HEK293 (cell line): ENCODE measurements at regions not wholly inside any gene's neighbourhood (a gene's known extent, or its start where the extent isn't known, plus 50 kb on each side); places are given as distances from the start of the nearest gene placed in this dataset.

Experiments used
- CTCF ChIA-PET: fragments of 350-600 bp; formaldehyde crosslinking; extraction: SDS; loops from one replicate; lab custom pipeline; 2021; ENCODE audit warnings: antibody characterized with exemption; lab: Yijun Ruan, JAX
- POLR2A ChIA-PET: fragments of 300-600 bp; formaldehyde crosslinking; extraction: SDS; loops from one replicate; lab custom pipeline; 2020; ENCODE audit warnings: antibody characterized with exemption, inconsistent platforms; lab: Yijun Ruan, JAX
- H3K27ac ChIP-seq: fragments of 200-500 bp; sonication (Bioruptor generic); 2 replicates; pipeline ENCODE4 v1.5.1; 2014; ENCODE audit warnings: low read depth, low read length, control low read depth, inconsistent platforms; ENCODE audit errors: extremely low read depth
- H3K36me3 ChIP-seq, 2 experiments: fragments of 200-500 bp in 1 of 2; sonication (Bioruptor generic) in 1 of 2; 1 replicate in 1 of 2; 2 replicates in 1 of 2; pipeline ENCODE4 v1.5.1; 2014 to 2017; ENCODE audit warnings: inconsistent platforms in 2 of 2, low read length in 2 of 2; ENCODE audit not compliant: control insufficient read depth in 2 of 2, insufficient read depth in 1 of 2
- H3K4me1 ChIP-seq: fragments of 200-500 bp; sonication (Bioruptor generic); 2 replicates; pipeline ENCODE4 v1.5.1; 2014; ENCODE audit warnings: mild to moderate bottlenecking, low read length, inconsistent platforms; ENCODE audit not compliant: control insufficient read depth, insufficient read depth
- H3K4me3 ChIP-seq: 2 replicates; pipeline ENCODE4 v1.5.1; 2011; ENCODE audit warnings: low read depth, mild to moderate bottlenecking, control low read depth, low read length, moderate library complexity
- H3K9me3 ChIP-seq: fragments of 200-500 bp; sonication (Bioruptor generic); 2 replicates; pipeline ENCODE4 v1.5.1; 2014; ENCODE audit warnings: low read depth, low read length, inconsistent platforms; ENCODE audit not compliant: control insufficient read depth, insufficient read depth
- GLI2 ChIP-seq: fragments of 450-650 bp; formaldehyde crosslinking; IDR thresholded peaks from 2 replicates; pipeline ENCODE4; 2017; ENCODE audit warnings: missing biosample characterization, missing genetic modification characterization, low read depth, borderline replicate concordance
- GLIS1 ChIP-seq: fragments of 450-650 bp; formaldehyde crosslinking; IDR thresholded peaks from 2 replicates; pipeline ENCODE4 v1.5.1; 2016; ENCODE audit warnings: missing biosample characterization, missing genetic modification characterization
- IKZF3 ChIP-seq: fragments of 450-650 bp; IDR thresholded peaks from 2 replicates; pipeline ENCODE4 v1.5.0; 2018; ENCODE audit warnings: missing biosample characterization, mild to moderate bottlenecking, missing genetic modification characterization, moderate library complexity
- OVOL3 ChIP-seq: fragments of 450-650 bp; formaldehyde crosslinking; IDR thresholded peaks from 2 replicates; pipeline ENCODE4 v1.5.1; 2016; ENCODE audit warnings: missing biosample characterization, missing genetic modification characterization
- SCRT1 ChIP-seq: fragments of 450-650 bp; formaldehyde crosslinking; IDR thresholded peaks from 2 replicates; pipeline ENCODE4 v1.5.1; 2016; ENCODE audit warnings: missing biosample characterization, missing genetic modification characterization, borderline replicate concordance
- ZBTB48 ChIP-seq: fragments of 450-650 bp; formaldehyde crosslinking; IDR thresholded peaks from 2 replicates; pipeline ENCODE4 v1.5.1; 2016; ENCODE audit warnings: missing biosample characterization, missing genetic modification characterization
- ZFP37 ChIP-seq: fragments of 450-650 bp; formaldehyde crosslinking; IDR thresholded peaks from 2 replicates; pipeline ENCODE4 v1.5.1; 2016; ENCODE audit warnings: missing biosample characterization, missing genetic modification characterization
- ZNF138 ChIP-seq: fragments of 450-650 bp; formaldehyde crosslinking; IDR thresholded peaks from 2 replicates; pipeline ENCODE4 v1.5.1; 2016; ENCODE audit warnings: missing biosample characterization, missing genetic modification characterization, borderline replicate concordance
- ZNF146 ChIP-seq: fragments of 450-650 bp; formaldehyde crosslinking; IDR thresholded peaks from 2 replicates; pipeline ENCODE4 v1.5.1; 2016; ENCODE audit warnings: missing biosample characterization, missing genetic modification characterization
- ZNF311 ChIP-seq: fragments of 450-650 bp; formaldehyde crosslinking; IDR thresholded peaks from 2 replicates; pipeline ENCODE4 v1.5.1; 2017; ENCODE audit warnings: missing biosample characterization, missing genetic modification characterization, borderline replicate concordance
- ZNF394 ChIP-seq: fragments of 450-650 bp; formaldehyde crosslinking; IDR thresholded peaks from 2 replicates; pipeline ENCODE4 v1.5.1; 2016; ENCODE audit warnings: missing biosample characterization, missing genetic modification characterization, mild to moderate bottlenecking, moderate library complexity, borderline replicate concordance
- ZNF510 ChIP-seq: fragments of 450-650 bp; formaldehyde crosslinking; IDR thresholded peaks from 2 replicates; pipeline ENCODE4 v1.5.1; 2018; ENCODE audit warnings: mild to moderate bottlenecking, missing genetic modification characterization, missing biosample characterization; ENCODE audit not compliant: insufficient replicate concordance
- ZNF521 ChIP-seq: fragments of 450-650 bp; formaldehyde crosslinking; IDR thresholded peaks from 2 replicates; pipeline ENCODE4 v1.5.1; 2017; ENCODE audit warnings: missing biosample characterization, mild to moderate bottlenecking, missing genetic modification characterization
- ZNF555 ChIP-seq: fragments of 450-650 bp; formaldehyde crosslinking; conservative IDR thresholded peaks from 2 replicates; pipeline ENCODE4 v1.5.1; 2017; ENCODE audit warnings: missing biosample characterization, mild to moderate bottlenecking, missing genetic modification characterization, inconsistent platforms
- ZNF560 ChIP-seq: fragments of 450-650 bp; formaldehyde crosslinking; IDR thresholded peaks from 2 replicates; pipeline ENCODE4 v1.5.1; 2017; ENCODE audit warnings: missing biosample characterization, missing genetic modification characterization, borderline replicate concordance
- ZNF571 ChIP-seq: fragments of 450-650 bp; formaldehyde crosslinking; IDR thresholded peaks from 2 replicates; pipeline ENCODE4 v1.5.0; 2017; ENCODE audit warnings: missing biosample characterization, missing genetic modification characterization
- ZNF585B ChIP-seq: fragments of 450-650 bp; formaldehyde crosslinking; IDR thresholded peaks from 2 replicates; pipeline ENCODE4 v1.5.1; 2016; ENCODE audit warnings: missing biosample characterization, missing genetic modification characterization
- ZNF768 ChIP-seq: fragments of 450-650 bp; formaldehyde crosslinking; IDR thresholded peaks from 2 replicates; pipeline ENCODE4 v1.5.1; 2018; ENCODE audit warnings: missing biosample characterization, mild to moderate bottlenecking, missing genetic modification characterization
- TF ChIP-seq, protein P1 (sequence below): fragments of 450-650 bp; formaldehyde crosslinking; conservative IDR thresholded peaks from 2 replicates; pipeline ENCODE4 v1.5.1; 2016; ENCODE audit warnings: low read depth, missing biosample characterization, missing genetic modification characterization
- TF ChIP-seq, protein P2 (sequence below): fragments of 450-650 bp; formaldehyde crosslinking; IDR thresholded peaks from 2 replicates; pipeline ENCODE4 v1.5.1; 2016; ENCODE audit warnings: missing biosample characterization, missing genetic modification characterization
- TF ChIP-seq, protein P3 (sequence below): fragments of 450-650 bp; formaldehyde crosslinking; IDR thresholded peaks from 2 replicates; pipeline ENCODE4 v1.5.1; 2016; ENCODE audit warnings: missing biosample characterization, missing genetic modification characterization, borderline replicate concordance
- TF ChIP-seq, protein P4 (sequence below): fragments of 450-650 bp; formaldehyde crosslinking; IDR thresholded peaks from 2 replicates; pipeline ENCODE4 v1.5.1; 2016; ENCODE audit warnings: missing biosample characterization, missing genetic modification characterization

DNA sequence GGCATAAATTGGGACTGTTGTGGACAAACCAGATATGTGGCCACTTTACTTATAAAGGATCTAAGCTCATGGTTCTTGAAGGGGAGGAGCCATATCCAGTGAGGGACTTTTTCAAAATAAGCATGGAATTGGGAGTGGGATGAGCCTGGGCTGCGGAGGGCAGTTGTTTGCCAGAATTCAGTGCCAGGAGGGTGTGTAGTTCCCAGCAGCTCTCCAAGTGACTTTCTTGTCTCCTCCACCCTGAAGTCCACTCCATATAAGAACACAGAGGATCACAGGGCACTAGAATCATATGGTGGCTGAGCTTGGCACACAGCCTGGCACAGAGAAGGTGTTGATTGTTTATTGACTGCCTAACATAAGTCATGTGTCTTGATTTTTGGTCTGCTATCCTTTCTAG is 121.1 kb downstream of the CAVIN4 start:
- Histone ChIP-seq H3K4me3 (no peak overlapping the region), H3K36me3 (no peaks in the 10 kb centered on the region), H3K4me1 (no peaks in the 10 kb centered on the region), H3K9me3 (no peaks in the 10 kb centered on the region), H3K27ac (no peak overlapping the region)
- POLR2A ChIA-PET: no interaction called here
- CTCF ChIA-PET: interaction anchor here (1.9 to 6.1 kb wide), 4 partner anchors 11 to 613 kb away, joined by 7 to 41 read pairs (median 26); no protein-coding TSS in a partner anchor
- TF ChIP-seq OVOL3 (tag by site-specific recombination): no peak
- TF ChIP-seq ZNF768 (tag by site-specific recombination): no peak
- TF ChIP-seq ZNF394: no peak
- TF ChIP-seq ZNF138: no peak
- TF ChIP-seq ZNF555 (tag by site-specific recombination): no peak
- TF ChIP-seq SCRT1 (tag by site-specific recombination): no peak
- TF ChIP-seq ZNF311 (tag by site-specific recombination): no peak
- TF ChIP-seq ZFP37 (tag by site-specific recombination): no peak
- TF ChIP-seq ZBTB48 (tag by site-specific recombination): no peak
- TF ChIP-seq ZNF571: no peak

DNA sequence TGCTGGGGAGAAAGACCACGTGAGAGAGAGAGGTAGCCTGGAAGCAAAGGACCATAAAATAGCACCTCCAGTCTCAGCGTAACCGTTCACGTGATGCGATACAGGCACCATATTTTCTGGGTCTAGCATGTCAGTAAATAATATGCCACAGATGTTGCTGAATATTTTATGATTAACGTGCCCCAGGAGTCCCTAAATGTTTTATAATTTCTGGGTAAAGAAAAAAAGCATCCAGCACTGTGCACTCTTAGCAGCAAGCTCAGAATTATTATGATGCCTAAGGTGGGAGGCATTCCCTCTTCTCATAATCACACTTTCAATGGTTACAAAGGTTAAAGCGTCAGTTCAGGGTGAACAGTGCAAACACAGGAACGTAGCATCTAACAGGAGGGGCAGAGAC is 121.8 kb downstream of the CAVIN4 start:
- POLR2A ChIA-PET: no interaction called here
- no peaks in the 10 kb centered on the region for H3K4me1 ChIP-seq
- H3K36me3 ChIP-seq: no peaks in the 10 kb centered on the region
- H3K27ac ChIP-seq: no peak overlapping the region
- no peak overlapping the region for H3K4me3 ChIP-seq
- CTCF ChIA-PET: interaction anchor here (0.5 to 6.1 kb wide), 9 partner anchors 11 to 883 kb away, joined by 3 to 41 read pairs (median 6); no protein-coding TSS in a partner anchor
- no peaks in the 10 kb centered on the region for H3K9me3 ChIP-seq
- TF ChIP-seq ZNF585B (no peak), ZNF146 (tag by site-specific recombination) (no peak), ZNF510 (tag by site-specific recombination) (no peak), ZNF521 (tag by site-specific recombination) (no peak), ZBTB48 (tag by site-specific recombination) (no peak), IKZF3 (tag by site-specific recombination) (no peak), GLI2 (no peak), ZNF560 (tag by site-specific recombination) (no peak), GLIS1 (tag by site-specific recombination) (no peak)
- TF ChIP-seq, protein P1, sequence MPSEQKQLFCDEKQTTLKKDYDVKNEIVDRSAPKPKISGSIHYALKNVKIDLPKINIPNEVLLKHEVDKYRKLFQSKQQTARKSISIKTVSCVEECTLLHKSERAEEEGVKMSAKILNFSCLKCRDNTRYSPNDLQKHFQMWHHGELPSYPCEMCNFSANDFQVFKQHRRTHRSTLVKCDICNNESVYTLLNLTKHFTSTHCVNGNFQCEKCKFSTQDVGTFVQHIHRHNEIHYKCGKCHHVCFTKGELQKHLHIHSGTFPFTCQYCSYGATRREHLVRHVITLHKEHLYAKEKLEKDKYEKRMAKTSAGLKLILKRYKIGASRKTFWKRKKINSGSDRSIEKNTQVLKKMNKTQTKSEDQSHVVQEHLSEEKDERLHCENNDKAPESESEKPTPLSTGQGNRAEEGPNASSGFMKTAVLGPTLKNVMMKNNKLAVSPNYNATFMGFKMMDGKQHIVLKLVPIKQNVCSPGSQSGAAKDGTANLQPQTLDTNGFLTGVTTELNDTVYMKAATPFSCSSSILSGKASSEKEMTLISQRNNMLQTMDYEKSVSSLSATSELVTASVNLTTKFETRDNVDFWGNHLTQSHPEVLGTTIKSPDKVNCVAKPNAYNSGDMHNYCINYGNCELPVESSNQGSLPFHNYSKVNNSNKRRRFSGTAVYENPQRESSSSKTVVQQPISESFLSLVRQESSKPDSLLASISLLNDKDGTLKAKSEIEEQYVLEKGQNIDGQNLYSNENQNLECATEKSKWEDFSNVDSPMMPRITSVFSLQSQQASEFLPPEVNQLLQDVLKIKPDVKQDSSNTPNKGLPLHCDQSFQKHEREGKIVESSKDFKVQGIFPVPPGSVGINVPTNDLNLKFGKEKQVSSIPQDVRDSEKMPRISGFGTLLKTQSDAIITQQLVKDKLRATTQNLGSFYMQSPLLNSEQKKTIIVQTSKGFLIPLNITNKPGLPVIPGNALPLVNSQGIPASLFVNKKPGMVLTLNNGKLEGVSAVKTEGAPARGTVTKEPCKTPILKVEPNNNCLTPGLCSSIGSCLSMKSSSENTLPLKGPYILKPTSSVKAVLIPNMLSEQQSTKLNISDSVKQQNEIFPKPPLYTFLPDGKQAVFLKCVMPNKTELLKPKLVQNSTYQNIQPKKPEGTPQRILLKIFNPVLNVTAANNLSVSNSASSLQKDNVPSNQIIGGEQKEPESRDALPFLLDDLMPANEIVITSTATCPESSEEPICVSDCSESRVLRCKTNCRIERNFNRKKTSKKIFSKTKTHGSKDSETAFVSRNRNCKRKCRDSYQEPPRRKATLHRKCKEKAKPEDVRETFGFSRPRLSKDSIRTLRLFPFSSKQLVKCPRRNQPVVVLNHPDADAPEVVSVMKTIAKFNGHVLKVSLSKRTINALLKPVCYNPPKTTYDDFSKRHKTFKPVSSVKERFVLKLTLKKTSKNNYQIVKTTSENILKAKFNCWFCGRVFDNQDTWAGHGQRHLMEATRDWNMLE: no peak
- TF ChIP-seq, protein P2, sequence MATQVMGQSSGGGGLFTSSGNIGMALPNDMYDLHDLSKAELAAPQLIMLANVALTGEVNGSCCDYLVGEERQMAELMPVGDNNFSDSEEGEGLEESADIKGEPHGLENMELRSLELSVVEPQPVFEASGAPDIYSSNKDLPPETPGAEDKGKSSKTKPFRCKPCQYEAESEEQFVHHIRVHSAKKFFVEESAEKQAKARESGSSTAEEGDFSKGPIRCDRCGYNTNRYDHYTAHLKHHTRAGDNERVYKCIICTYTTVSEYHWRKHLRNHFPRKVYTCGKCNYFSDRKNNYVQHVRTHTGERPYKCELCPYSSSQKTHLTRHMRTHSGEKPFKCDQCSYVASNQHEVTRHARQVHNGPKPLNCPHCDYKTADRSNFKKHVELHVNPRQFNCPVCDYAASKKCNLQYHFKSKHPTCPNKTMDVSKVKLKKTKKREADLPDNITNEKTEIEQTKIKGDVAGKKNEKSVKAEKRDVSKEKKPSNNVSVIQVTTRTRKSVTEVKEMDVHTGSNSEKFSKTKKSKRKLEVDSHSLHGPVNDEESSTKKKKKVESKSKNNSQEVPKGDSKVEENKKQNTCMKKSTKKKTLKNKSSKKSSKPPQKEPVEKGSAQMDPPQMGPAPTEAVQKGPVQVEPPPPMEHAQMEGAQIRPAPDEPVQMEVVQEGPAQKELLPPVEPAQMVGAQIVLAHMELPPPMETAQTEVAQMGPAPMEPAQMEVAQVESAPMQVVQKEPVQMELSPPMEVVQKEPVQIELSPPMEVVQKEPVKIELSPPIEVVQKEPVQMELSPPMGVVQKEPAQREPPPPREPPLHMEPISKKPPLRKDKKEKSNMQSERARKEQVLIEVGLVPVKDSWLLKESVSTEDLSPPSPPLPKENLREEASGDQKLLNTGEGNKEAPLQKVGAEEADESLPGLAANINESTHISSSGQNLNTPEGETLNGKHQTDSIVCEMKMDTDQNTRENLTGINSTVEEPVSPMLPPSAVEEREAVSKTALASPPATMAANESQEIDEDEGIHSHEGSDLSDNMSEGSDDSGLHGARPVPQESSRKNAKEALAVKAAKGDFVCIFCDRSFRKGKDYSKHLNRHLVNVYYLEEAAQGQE (tag by site-specific recombination): no peak
- TF ChIP-seq, protein P3, sequence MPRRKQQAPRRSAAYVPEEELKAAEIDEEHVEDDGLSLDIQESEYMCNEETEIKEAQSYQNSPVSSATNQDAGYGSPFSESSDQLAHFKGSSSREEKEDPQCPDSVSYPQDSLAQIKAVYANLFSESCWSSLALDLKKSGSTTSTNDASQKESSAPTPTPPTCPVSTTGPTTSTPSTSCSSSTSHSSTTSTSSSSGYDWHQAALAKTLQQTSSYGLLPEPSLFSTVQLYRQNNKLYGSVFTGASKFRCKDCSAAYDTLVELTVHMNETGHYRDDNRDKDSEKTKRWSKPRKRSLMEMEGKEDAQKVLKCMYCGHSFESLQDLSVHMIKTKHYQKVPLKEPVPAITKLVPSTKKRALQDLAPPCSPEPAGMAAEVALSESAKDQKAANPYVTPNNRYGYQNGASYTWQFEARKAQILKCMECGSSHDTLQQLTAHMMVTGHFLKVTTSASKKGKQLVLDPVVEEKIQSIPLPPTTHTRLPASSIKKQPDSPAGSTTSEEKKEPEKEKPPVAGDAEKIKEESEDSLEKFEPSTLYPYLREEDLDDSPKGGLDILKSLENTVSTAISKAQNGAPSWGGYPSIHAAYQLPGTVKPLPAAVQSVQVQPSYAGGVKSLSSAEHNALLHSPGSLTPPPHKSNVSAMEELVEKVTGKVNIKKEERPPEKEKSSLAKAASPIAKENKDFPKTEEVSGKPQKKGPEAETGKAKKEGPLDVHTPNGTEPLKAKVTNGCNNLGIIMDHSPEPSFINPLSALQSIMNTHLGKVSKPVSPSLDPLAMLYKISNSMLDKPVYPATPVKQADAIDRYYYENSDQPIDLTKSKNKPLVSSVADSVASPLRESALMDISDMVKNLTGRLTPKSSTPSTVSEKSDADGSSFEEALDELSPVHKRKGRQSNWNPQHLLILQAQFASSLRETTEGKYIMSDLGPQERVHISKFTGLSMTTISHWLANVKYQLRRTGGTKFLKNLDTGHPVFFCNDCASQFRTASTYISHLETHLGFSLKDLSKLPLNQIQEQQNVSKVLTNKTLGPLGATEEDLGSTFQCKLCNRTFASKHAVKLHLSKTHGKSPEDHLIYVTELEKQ: no peak
- TF ChIP-seq, protein P4, sequence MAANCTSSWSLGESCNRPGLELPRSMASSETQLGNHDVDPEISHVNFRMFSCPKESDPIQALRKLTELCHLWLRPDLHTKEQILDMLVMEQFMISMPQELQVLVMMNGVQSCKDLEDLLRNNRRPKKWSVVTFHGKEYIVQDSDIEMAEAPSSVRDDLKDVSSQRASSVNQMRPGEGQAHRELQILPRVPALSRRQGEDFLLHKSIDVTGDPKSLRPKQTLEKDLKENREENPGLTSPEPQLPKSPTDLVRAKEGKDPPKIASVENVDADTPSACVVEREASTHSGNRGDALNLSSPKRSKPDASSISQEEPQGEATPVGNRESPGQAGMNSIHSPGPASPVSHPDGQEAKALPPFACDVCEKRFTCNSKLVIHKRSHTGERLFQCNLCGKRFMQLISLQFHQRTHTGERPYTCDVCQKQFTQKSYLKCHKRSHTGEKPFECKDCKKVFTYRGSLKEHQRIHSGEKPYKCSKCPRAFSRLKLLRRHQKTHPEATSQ (tag by site-specific recombination): no peak
